Left ventricle myocardium inferior (tissue), 1 donor: ENCODE measurements at regions not wholly inside any gene's neighbourhood (a gene's known extent, or its start where the extent isn't known, plus 50 kb on each side); places are given as distances from the start of the nearest gene placed in this dataset.
"Not testable (repeated sequence)": the region's sequence is repeated elsewhere in the genome, so short reads cannot be mapped to it uniquely, and the experiment has no call there.

Experiments
- DNase-seq: peaks from one replicate; pipeline ENCODE4 v3.0.0-alpha.2; 2020
- H3K27ac ChIP-seq: fragments of 200-600 bp; replicated peaks from 2 replicates; pipeline ENCODE4 v1.8.0; 2021
- H3K27me3 ChIP-seq: fragments of 200-600 bp; 2 replicates; pipeline ENCODE4 v1.8.0; 2021; ENCODE audit warnings: low read depth
- H3K36me3 ChIP-seq: fragments of 200-600 bp; 2 replicates; pipeline ENCODE4 v1.8.0; 2021
- H3K4me1 ChIP-seq: fragments of 200-600 bp; 2 replicates; pipeline ENCODE4 v1.8.0; 2021
- H3K4me3 ChIP-seq: fragments of 200-600 bp; 2 replicates; pipeline ENCODE4 v1.8.0; 2021; ENCODE audit warnings: mild to moderate bottlenecking, moderate library complexity
- H3K9me3 ChIP-seq: fragments of 200-600 bp; replicated peaks from 2 replicates; pipeline ENCODE4 v1.8.0; 2021
- CTCF ChIP-seq: fragments of 200-600 bp; IDR thresholded peaks from 2 replicates; pipeline ENCODE4 v1.8.0; 2021; ENCODE audit warnings: antibody characterized with exemption, mild to moderate bottlenecking, borderline replicate concordance
- intact Hi-C: fragments of 100-400 bp; cut with micrococcal nuclease; formaldehyde crosslinking; loops from one replicate; pipeline ENCODE4 v1.11.0; 2022
- donor health status: DM: no; HTN: yes; CAD: no; lungs with severe emphysema.

GRCh38 chr13:55981381-55981780 lies 1159.3 kb upstream of the PRR20A start:
- TF ChIP-seq CTCF = no peak
- H3K27me3 ChIP-seq = no peaks in the 10 kb centered on the region
- H3K4me3 ChIP-seq = no peak overlapping the region
- H3K9me3 ChIP-seq = peaks cover 38% of the 10 kb centered on the region
- H3K27ac ChIP-seq = no peak overlapping the region
- no peaks in the 10 kb centered on the region for H3K4me1 ChIP-seq
- intact Hi-C loops = no loop called here
- no peaks in the 10 kb centered on the region for H3K36me3 ChIP-seq
- no peak for DNase-seq

- DNase-seq, H3K27ac ChIP-seq, intact Hi-C loops, H3K4me3 ChIP-seq, H3K4me1 ChIP-seq, H3K36me3 ChIP-seq, H3K27me3 ChIP-seq: not testable (repeated sequence)
- peaks cover 34% of the 10 kb centered on the region for H3K9me3 ChIP-seq
These were observed 1156.7 kb upstream of the PRR20A start for GRCh38 chr13:55984026-55984425.

GRCh38 chr13:55990631-55991030 lies 1150.1 kb upstream of the PRR20A start:
- TF ChIP-seq CTCF = no peak
- Histone ChIP-seq H3K27ac (no peak overlapping the region), H3K36me3 (no peaks in the 10 kb centered on the region), H3K4me1 (no peaks in the 10 kb centered on the region), H3K27me3 (no peaks in the 10 kb centered on the region), H3K9me3 (peaks cover 25% of the 10 kb centered on the region), H3K4me3 (no peak overlapping the region)
- intact Hi-C loops = no loop called here
- no peak for DNase-seq

- Histone ChIP-seq H3K9me3 (peaks cover 16% of the 10 kb centered on the region), H3K4me1 (no peaks in the 10 kb centered on the region), H3K36me3 (no peaks in the 10 kb centered on the region), H3K27me3 (no peaks in the 10 kb centered on the region), H3K27ac (no peak overlapping the region), H3K4me3 (no peak overlapping the region)
- intact Hi-C loops = no loop called here
- DNase-seq = no peak
- no peak for TF ChIP-seq CTCF
These were observed 1149.1 kb upstream of the PRR20A start for GRCh38 chr13:55991666-55992065.

GRCh38 chr13:55992145-55992544 lies 1148.6 kb upstream of the PRR20A start:
- H3K4me3 ChIP-seq = no peak overlapping the region
- no peaks in the 10 kb centered on the region for H3K36me3 ChIP-seq
- H3K27ac ChIP-seq = no peak overlapping the region
- intact Hi-C loops = no loop called here
- TF ChIP-seq CTCF = no peak
- H3K9me3 ChIP-seq = peaks cover 14% of the 10 kb centered on the region
- H3K27me3 ChIP-seq = no peaks in the 10 kb centered on the region
- H3K4me1 ChIP-seq = no peaks in the 10 kb centered on the region
- no peak for DNase-seq

DNA sequence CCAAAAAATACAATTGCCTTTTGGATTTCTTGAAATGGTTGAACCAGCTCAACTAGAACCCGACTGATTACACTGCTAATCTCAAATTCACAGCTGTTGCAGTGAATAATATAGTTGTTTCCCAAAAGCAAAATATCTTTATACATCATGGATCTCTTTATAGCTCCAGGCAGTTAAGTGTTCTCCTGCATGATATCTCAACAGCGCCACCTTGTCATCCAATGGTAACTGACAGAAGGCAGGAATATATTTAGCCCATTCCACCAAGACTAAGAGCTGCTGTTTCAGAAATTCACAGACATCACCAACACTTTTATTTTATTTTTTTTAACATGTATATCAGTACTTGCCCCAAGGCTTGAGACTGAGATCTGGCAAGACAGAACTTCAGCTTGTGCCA lies 1141.0 kb upstream of the PRR20A start:
- no peak for TF ChIP-seq CTCF
- Histone ChIP-seq H3K27me3 (no peaks in the 10 kb centered on the region), H3K27ac (no peak overlapping the region), H3K36me3 (no peaks in the 10 kb centered on the region), H3K4me1 (no peaks in the 10 kb centered on the region), H3K9me3 (peaks cover 28% of the 10 kb centered on the region), H3K4me3 (no peak overlapping the region)
- intact Hi-C loops = no loop called here
- DNase-seq = no peak
